MV-4-11 (cell line): ENCODE measurements at regions not wholly inside any gene's neighbourhood (a gene's known extent, or its start where the extent isn't known, plus 50 kb on each side); places are given as distances from the start of the nearest gene placed in this dataset.
A peak's percentile ranks its signal among the peaks of the same experiment; 100 is the strongest.

Source experiments
- DNase-seq: peaks from one replicate; lab custom pipeline; 2025; lab: John Stamatoyannopoulos, UW

- DNase-seq = no peak
These were observed 71.9 kb upstream of the PPARA start for GRCh38 chr22:46078241-46079092.

GRCh38 chr22:46079093-46079860 is 71.0 kb upstream of the PPARA start:
- DNase-seq = no peak

GRCh38 chr22:46079861-46080821 is 70.2 kb upstream of the PPARA start:
- DNase-seq = peak; percentile 70

GRCh38 chr22:46081036-46081830 is 69.1 kb upstream of the PPARA start:
- DNase-seq = no peak

GRCh38 chr22:46081831-46082210 is 68.5 kb upstream of the PPARA start:
- no peak for DNase-seq

- DNase-seq = no peak
These were observed 67.7 kb upstream of the PPARA start for GRCh38 chr22:46082633-46083032.

- no peak for DNase-seq
These were observed 66.7 kb upstream of the PPARA start for GRCh38 chr22:46083383-46084350.

- no peak for DNase-seq
These were observed 66.0 kb upstream of the PPARA start for GRCh38 chr22:46084376-46084775.

GRCh38 chr22:46084943-46085827 is 65.1 kb upstream of the PPARA start:
- no peak for DNase-seq

GRCh38 chr22:46085828-46086576 is 64.3 kb upstream of the PPARA start:
- DNase-seq = no peak

- no peak for DNase-seq
These were observed 63.6 kb upstream of the PPARA start for GRCh38 chr22:46086577-46087335.

- DNase-seq = no peak
These were observed 63.0 kb upstream of the PPARA start for GRCh38 chr22:46087336-46087690.

- DNase-seq = no peak
These were observed 62.5 kb upstream of the PPARA start for GRCh38 chr22:46087816-46088277.

- DNase-seq = no peak
These were observed 61.6 kb upstream of the PPARA start for GRCh38 chr22:46088541-46089311.

GRCh38 chr22:46089426-46090035 is 60.8 kb upstream of the PPARA start:
- DNase-seq = no peak

GRCh38 chr22:46090036-46090591 is 60.2 kb upstream of the PPARA start:
- DNase-seq = no peak
